Natural killer cell (primary cell): ENCODE measurements at regions not wholly inside any gene's neighbourhood (a gene's known extent, or its start where the extent isn't known, plus 50 kb on each side); places are given as distances from the start of the nearest gene placed in this dataset.
"Not testable (repeated sequence)": the region's sequence is repeated elsewhere in the genome, so short reads cannot be mapped to it uniquely, and the experiment has no call there.

Experiments used
- ATAC-seq, 3 donors: fragments of 150-1000 bp in 2 of 3; fragments of 200-7000 bp in 1 of 3; cut with Tn5 transposase; 1 replicate in 1 of 3; 2 replicates in 2 of 3; pipeline ENCODE4 v1.10.0; 2021; ENCODE audit warnings: mild to moderate bottlenecking in 2 of 3, moderate library complexity in 2 of 3
- DNase-seq, 2 donors: peaks; one replicate each; pipeline versions ENCODE4 v3.0.0 to v3.0.0-alpha.2; 2013 to 2021; ENCODE audit warnings: mixed read lengths in 1 of 2
- H3K27ac ChIP-seq: one replicate; pipeline ENCODE4 v1.5.1; 2013; ENCODE audit warnings: mild to moderate bottlenecking, low read length
- H3K27me3 ChIP-seq: one replicate; pipeline ENCODE4 v1.6.1; 2013; ENCODE audit warnings: low read length; ENCODE audit not compliant: control insufficient read depth, insufficient read depth
- H3K36me3 ChIP-seq: one replicate; pipeline ENCODE4 v1.6.1; 2013; ENCODE audit warnings: low read length; ENCODE audit not compliant: control insufficient read depth, insufficient read depth
- H3K4me1 ChIP-seq: one replicate; pipeline ENCODE4 v1.6.1; 2013; ENCODE audit warnings: low read length; ENCODE audit not compliant: control insufficient read depth, insufficient read depth
- H3K4me3 ChIP-seq: one replicate; pipeline ENCODE4 v1.5.1; 2013; ENCODE audit warnings: low read length
- H3K9me3 ChIP-seq: one replicate; pipeline ENCODE4 v1.6.1; 2013; ENCODE audit warnings: low read length; ENCODE audit not compliant: control insufficient read depth, insufficient read depth
- H3K27ac Mint-ChIP-seq, 2 donors: one replicate each; pipeline ENCODE4 v1.8.0; 2022; ENCODE audit warnings: mild to moderate bottlenecking in 2 of 2, mixed read lengths in 2 of 2, moderate library complexity in 1 of 2
- H3K27me3 Mint-ChIP-seq, 2 donors: one replicate each; pipeline ENCODE4 v1.8.0; 2022; ENCODE audit warnings: low read depth in 2 of 2, mixed read lengths in 2 of 2
- H3K36me3 Mint-ChIP-seq: one replicate; pipeline ENCODE4 v1.8.0; 2022; ENCODE audit warnings: mixed read lengths
- H3K4me1 Mint-ChIP-seq, 2 donors: one replicate each; pipeline ENCODE4 v1.8.0; 2022; ENCODE audit warnings: mixed read lengths in 2 of 2
- H3K4me3 Mint-ChIP-seq: one replicate; pipeline ENCODE4 v1.8.0; 2022; ENCODE audit warnings: mild to moderate bottlenecking, moderate library complexity, mixed read lengths
- H3K9me3 Mint-ChIP-seq, 2 donors: one replicate each; pipeline ENCODE4 v1.8.0; 2022; ENCODE audit warnings: mixed read lengths in 2 of 2
- CTCF ChIP-seq: fragments of 200-600 bp; IDR thresholded peaks from one replicate; pipeline ENCODE4 v1.8.0; 2022; ENCODE audit warnings: antibody characterized with exemption
- WGBS: methylation state at CpG from one replicate; pipeline ENCODE4 v1.1.7; 2013; ENCODE audit warnings: missing lambda C conversion rate; ENCODE audit not compliant: insufficient coverage; 5-methylcytosine and 5-hydroxymethylcytosine counted together
- intact Hi-C: fragments of 100-400 bp; cut with micrococcal nuclease; formaldehyde crosslinking; loops from one replicate; pipeline ENCODE4 v1.14.2; 2022

DNA sequence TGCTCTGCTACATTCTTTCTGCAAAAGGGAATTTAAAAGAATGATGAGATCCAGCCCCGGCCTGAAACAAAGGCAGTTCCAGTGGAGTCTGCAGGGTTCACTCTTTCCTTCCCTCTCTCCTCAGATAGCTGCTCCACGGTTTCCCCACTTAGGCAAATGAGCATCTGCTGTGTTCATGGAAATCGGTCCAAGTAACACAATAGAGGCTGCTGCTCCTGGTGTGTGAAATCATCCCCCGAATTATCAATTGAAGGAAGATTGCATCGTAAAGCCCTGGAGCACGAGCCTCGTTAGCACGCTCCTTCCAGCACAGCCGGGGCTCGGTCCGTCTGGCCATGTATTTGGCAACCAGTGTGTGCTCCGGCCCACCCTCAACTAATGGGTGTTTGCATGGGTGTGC, 108.3 kb upstream of the DPP6 start:
- 52% methylated on average over 12 of the region's 12 CpGs for WGBS
- intact Hi-C loops, result no loop called here
- H3K36me3 Mint-ChIP-seq, result no peaks in the 10 kb centered on the region
- no peak for TF ChIP-seq CTCF
- no peak for ATAC-seq
- DNase-seq, result no peak
- H3K27me3 Mint-ChIP-seq, result no peaks in the 10 kb centered on the region
- no peak overlapping the region for H3K27ac Mint-ChIP-seq
- Histone ChIP-seq H3K27ac (no peak overlapping the region), H3K4me1 (no peaks in the 10 kb centered on the region), H3K9me3 (peaks cover 2% of the 10 kb centered on the region), H3K36me3 (no peaks in the 10 kb centered on the region), H3K27me3 (no peaks in the 10 kb centered on the region), H3K4me3 (no peak overlapping the region)
- peaks cover 10 to 16% of the 10 kb centered on the region in 2 donors for H3K9me3 Mint-ChIP-seq
- no peaks in the 10 kb centered on the region for H3K4me1 Mint-ChIP-seq
- H3K4me3 Mint-ChIP-seq, result no peak overlapping the region

- intact Hi-C loops, result no loop called here
- Mint-ChIP-seq H3K27ac (no peak overlapping the region), H3K36me3 (no peaks in the 10 kb centered on the region), H3K27me3 (no peaks in the 10 kb centered on the region), H3K9me3 (peaks cover 16 to 23% of the 10 kb centered on the region in 2 donors), H3K4me1 (no peaks in the 10 kb centered on the region), H3K4me3 (no peak overlapping the region)
- Histone ChIP-seq H3K4me3 (no peak overlapping the region), H3K4me1 (no peaks in the 10 kb centered on the region), H3K36me3 (no peaks in the 10 kb centered on the region), H3K9me3 (no peaks in the 10 kb centered on the region), H3K27me3 (no peaks in the 10 kb centered on the region), H3K27ac (no peak overlapping the region)
- no peak for TF ChIP-seq CTCF
- WGBS, result 53% methylated on average over 2 of the region's 2 CpGs
- no peak for ATAC-seq
- DNase-seq, result no peak
Observed at GRCh38 chr7:153948060-153948459, 104.1 kb upstream of the DPP6 start.

GRCh38 chr7:153951316-153951715, 100.9 kb upstream of the DPP6 start:
- no peaks in the 10 kb centered on the region for H3K36me3 Mint-ChIP-seq
- WGBS, result 82% methylated on average over 9 of the region's 10 CpGs
- Histone ChIP-seq H3K4me3 (no peak overlapping the region), H3K27me3 (no peaks in the 10 kb centered on the region), H3K9me3 (no peaks in the 10 kb centered on the region), H3K36me3 (no peaks in the 10 kb centered on the region), H3K4me1 (no peaks in the 10 kb centered on the region), H3K27ac (no peak overlapping the region)
- no peak for TF ChIP-seq CTCF
- H3K27me3 Mint-ChIP-seq, result no peaks in the 10 kb centered on the region
- no peak overlapping the region for H3K4me3 Mint-ChIP-seq
- H3K27ac Mint-ChIP-seq, result no peak overlapping the region
- no peak for ATAC-seq
- intact Hi-C loops, result no loop called here
- no peaks in the 10 kb centered on the region for H3K4me1 Mint-ChIP-seq
- DNase-seq, result no peak
- H3K9me3 Mint-ChIP-seq, result peaks cover 12 to 17% of the 10 kb centered on the region in 2 donors

GRCh38 chr7:153954477-153954876, 97.7 kb upstream of the DPP6 start:
- no peak overlapping the region for H3K4me3 Mint-ChIP-seq

DNA sequence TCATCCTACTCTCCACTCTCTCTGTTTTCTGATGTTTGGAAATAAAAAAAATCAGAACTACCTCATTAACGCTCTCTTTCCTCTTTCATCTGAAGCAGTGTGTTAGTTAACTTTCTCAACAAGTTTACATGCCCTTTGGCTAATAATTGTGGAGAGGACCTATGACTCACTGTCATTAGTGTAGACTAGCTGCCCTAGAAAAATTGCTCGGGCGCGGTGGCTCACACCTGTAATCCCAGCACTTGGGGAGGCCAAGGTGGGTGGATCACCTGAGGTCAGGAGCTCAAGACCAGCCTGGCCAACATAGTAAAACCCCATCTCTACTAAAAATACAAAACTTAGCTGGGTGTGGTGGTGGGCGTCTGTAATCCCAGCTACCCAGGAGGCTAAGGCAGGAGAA, 94.5 kb upstream of the DPP6 start:
- H3K36me3 Mint-ChIP-seq, H3K9me3 Mint-ChIP-seq: not testable (repeated sequence)

More at GRCh38 chr7:153954477-153954876, 97.7 kb upstream of the DPP6 start:
- intact Hi-C loops, result no loop called here
- Mint-ChIP-seq H3K36me3 (no peaks in the 10 kb centered on the region), H3K27me3 (no peaks in the 10 kb centered on the region), H3K4me1 (no peaks in the 10 kb centered on the region), H3K9me3 (peaks cover 12 to 14% of the 10 kb centered on the region in 2 donors), H3K27ac (no peak overlapping the region)
- H3K4me3 ChIP-seq, result no peak overlapping the region
- no peaks in the 10 kb centered on the region for H3K4me1 ChIP-seq
- DNase-seq, result no peak
- no peaks in the 10 kb centered on the region for H3K27me3 ChIP-seq
- ATAC-seq, result no peak
- TF ChIP-seq CTCF, result no peak
- WGBS, result 89% methylated on average over 4 of the region's 4 CpGs
- no peaks in the 10 kb centered on the region for H3K9me3 ChIP-seq
- no peaks in the 10 kb centered on the region for H3K36me3 ChIP-seq
- H3K27ac ChIP-seq, result no peak overlapping the region

GRCh38 chr7:153958381-153958780, 93.8 kb upstream of the DPP6 start:
- intact Hi-C loops, ATAC-seq, H3K4me1 Mint-ChIP-seq, H3K36me3 ChIP-seq, DNase-seq, H3K9me3 ChIP-seq, H3K4me3 ChIP-seq, H3K4me3 Mint-ChIP-seq, H3K27me3 ChIP-seq, H3K4me1 ChIP-seq, H3K9me3 Mint-ChIP-seq, H3K27me3 Mint-ChIP-seq, H3K36me3 Mint-ChIP-seq, H3K27ac ChIP-seq, H3K27ac Mint-ChIP-seq: not testable (repeated sequence)
- WGBS, result 23% methylated on average over 2 of the region's 6 CpGs

More for the DNA sequence above, 94.5 kb upstream of the DPP6 start:
- H3K4me1 Mint-ChIP-seq, H3K4me3 Mint-ChIP-seq, DNase-seq, H3K36me3 ChIP-seq, H3K27ac Mint-ChIP-seq, ATAC-seq, H3K27ac ChIP-seq, H3K27me3 Mint-ChIP-seq, H3K4me1 ChIP-seq, H3K9me3 ChIP-seq, H3K27me3 ChIP-seq, intact Hi-C loops, H3K4me3 ChIP-seq: not testable (repeated sequence)
- 100% methylated on average over 3 of the region's 5 CpGs for WGBS
